ENCODE measurements at regions not wholly inside any gene's neighbourhood (a gene's known extent, or its start where the extent isn't known, plus 50 kb on each side); places are given as distances from the start of the nearest gene placed in this dataset.
"Not testable (repeated sequence)": the region's sequence is repeated elsewhere in the genome, so short reads cannot be mapped to it uniquely, and the experiment has no call there.

DNA sequence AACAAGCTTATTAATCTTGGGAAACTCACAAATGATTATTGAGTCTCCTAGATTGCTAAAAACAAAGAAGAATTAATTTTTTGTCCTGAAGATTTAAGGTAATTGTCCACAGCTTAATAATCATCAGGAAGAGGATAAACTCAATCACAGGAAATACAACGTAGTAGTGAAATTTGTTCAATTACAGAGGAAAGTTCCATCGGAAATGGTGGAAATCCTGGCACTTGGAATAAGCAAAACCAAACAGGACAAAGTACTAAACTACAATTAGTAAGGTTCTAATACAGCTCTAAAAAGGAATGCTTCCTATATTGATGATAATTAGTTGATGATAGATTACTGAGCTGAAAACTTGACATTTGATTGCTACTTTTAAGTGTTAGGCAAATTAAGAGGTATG is 485.4 kb downstream of the USP25 start:
- Histone ChIP-seq H3K9me3 (ENCODE audit: severe bottlenecking) (no peaks in the 10 kb centered on the region), H3K4me3 (ENCODE audit: low read depth, low read length) (no peak overlapping the region), H3K27ac (no peak overlapping the region), H3K27me3 (ENCODE audit: insufficient read depth, low read depth, severe bottlenecking) (no peaks in the 10 kb centered on the region), H3K36me3 (no peaks in the 10 kb centered on the region)
- TF ChIP-seq CTCF (IDR thresholded peaks at IDR 0.05; ENCODE audit: low read depth, low read length): no peak
- DNase-seq: no peak

GRCh38 chr21:16215663-16216183 is 485.9 kb downstream of the USP25 start:
- no peak for TF ChIP-seq CTCF (IDR thresholded peaks at IDR 0.05; ENCODE audit: low read depth, low read length)
- H3K9me3 ChIP-seq (ENCODE audit: severe bottlenecking): no peaks in the 10 kb centered on the region
- no peak overlapping the region for H3K4me3 ChIP-seq (ENCODE audit: low read depth, low read length)
- no peak overlapping the region for H3K27ac ChIP-seq
- no peak for DNase-seq
- H3K27me3 ChIP-seq (ENCODE audit: insufficient read depth, low read depth, severe bottlenecking): no peaks in the 10 kb centered on the region
- no peaks in the 10 kb centered on the region for H3K36me3 ChIP-seq

DNA sequence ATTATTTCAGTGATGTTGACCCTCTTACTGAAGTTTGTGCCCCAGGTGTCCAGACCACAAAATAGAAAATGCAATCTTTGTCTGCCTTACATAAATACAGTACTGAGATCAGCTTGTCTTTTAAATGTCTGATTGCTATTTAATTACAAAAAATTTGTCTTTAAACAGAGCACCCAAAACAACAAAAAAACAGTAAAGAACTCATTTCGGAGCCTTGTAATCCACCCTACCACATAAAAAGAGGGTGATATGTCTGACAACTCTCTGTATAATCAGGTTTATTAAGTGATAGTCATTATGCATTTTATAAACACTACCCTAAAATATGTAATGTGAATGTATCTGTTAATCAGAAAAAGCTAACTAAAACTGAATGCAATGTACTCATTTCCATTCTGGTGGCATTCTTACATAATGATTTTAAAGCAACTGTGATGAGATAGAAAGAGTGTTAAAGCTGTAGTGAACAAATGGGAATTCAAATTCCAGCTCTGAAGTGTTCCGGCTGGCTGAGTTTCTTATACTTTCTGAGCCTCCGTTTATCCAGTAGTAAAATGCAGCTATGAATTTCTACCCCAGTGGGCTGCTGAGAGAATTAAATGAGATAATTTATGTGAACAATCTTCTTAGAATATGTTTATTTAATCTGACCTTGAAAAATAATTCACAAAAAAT is 486.6 kb downstream of the USP25 start:
- Histone ChIP-seq H3K36me3 (no peaks in the 10 kb centered on the region), H3K27ac (no peak overlapping the region), H3K27me3 (ENCODE audit: insufficient read depth, low read depth, severe bottlenecking) (no peaks in the 10 kb centered on the region), H3K9me3 (ENCODE audit: severe bottlenecking) (no peaks in the 10 kb centered on the region), H3K4me3 (ENCODE audit: low read depth, low read length) (no peak overlapping the region)
- TF ChIP-seq CTCF (IDR thresholded peaks at IDR 0.05; ENCODE audit: low read depth, low read length): no peak
- no peak for DNase-seq

- Histone ChIP-seq H3K27me3 (ENCODE audit: insufficient read depth, low read depth, severe bottlenecking) (no peaks in the 10 kb centered on the region), H3K9me3 (ENCODE audit: severe bottlenecking) (no peaks in the 10 kb centered on the region), H3K27ac (no peak overlapping the region), H3K36me3 (no peaks in the 10 kb centered on the region), H3K4me3 (ENCODE audit: low read depth, low read length) (no peak overlapping the region)
- TF ChIP-seq CTCF (IDR thresholded peaks at IDR 0.05; ENCODE audit: low read depth, low read length): no peak
- no peak for DNase-seq
Measured at GRCh38 chr21:16218682-16219343, 489.0 kb downstream of the USP25 start.

DNA sequence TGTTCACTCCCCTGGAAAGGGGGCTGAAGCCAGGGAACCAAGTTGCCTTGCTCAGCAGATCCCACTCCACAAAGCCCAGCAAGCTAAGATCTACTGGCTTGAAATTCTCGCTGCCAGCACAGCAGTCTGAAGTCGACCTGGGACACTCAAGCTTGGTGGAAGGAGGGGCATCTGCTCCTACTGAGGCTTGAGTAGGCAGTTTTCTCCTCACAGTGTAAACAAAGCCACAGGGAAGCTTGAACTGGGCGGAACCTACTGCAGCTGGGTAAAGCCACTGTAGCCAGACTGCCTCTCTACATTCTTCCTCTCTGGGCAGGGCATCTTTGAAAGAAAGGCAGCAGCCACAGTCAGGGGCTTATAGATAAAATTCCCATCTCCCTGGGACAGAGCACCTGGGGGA is 495.0 kb downstream of the USP25 start:
- not testable (repeated sequence) for DNase-seq; H3K9me3 ChIP-seq (ENCODE audit: severe bottlenecking); H3K27ac ChIP-seq; H3K27me3 ChIP-seq (ENCODE audit: insufficient read depth, low read depth, severe bottlenecking); H3K36me3 ChIP-seq; H3K4me3 ChIP-seq (ENCODE audit: low read depth, low read length)

DNA sequence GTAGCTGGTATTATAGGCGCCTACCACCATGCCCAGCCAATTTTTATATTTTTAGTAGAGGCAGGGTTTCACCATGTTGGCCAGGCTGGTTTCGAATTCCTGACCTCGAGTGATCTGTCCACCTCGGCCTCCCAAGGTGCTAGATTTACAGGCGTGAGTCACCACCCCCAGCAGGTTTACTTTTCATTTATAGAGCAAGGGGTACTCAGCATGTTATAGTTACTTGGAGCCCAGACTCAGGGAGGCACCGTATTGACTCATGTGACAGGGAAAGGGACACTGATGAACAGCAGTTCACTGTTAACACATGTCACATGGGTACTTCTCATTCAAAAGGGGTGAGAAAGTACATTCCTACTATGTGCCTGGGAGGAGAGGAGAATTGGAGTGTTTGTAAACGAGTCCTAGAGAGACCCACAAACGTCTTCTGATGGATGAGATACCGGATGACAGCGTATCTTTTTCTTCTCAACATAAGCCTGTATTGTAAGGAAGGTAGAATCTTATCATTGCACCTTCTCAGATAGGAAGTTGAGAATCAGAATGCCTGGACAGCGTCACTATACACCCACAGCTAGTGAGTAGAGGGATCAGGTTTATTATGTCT is 510.0 kb downstream of the USP25 start:
- H3K9me3 ChIP-seq (ENCODE audit: severe bottlenecking): no peaks in the 10 kb centered on the region
- DNase-seq: no peak
- H3K36me3 ChIP-seq: no peaks in the 10 kb centered on the region
- TF ChIP-seq CTCF (IDR thresholded peaks at IDR 0.05; ENCODE audit: low read depth, low read length): no peak
- no peak overlapping the region for H3K27ac ChIP-seq
- no peaks in the 10 kb centered on the region for H3K27me3 ChIP-seq (ENCODE audit: insufficient read depth, low read depth, severe bottlenecking)
- H3K4me3 ChIP-seq (ENCODE audit: low read depth, low read length): no peak overlapping the region
